Heart left ventricle (tissue), 13 donors: ENCODE measurements at regions not wholly inside any gene's neighbourhood (a gene's known extent, or its start where the extent isn't known, plus 50 kb on each side); places are given as distances from the start of the nearest gene placed in this dataset.

ENCODE experiments used
- POLR2A ChIP-seq, 2 donors: fragments of 450-650 bp; IDR thresholded peaks; one replicate each; pipeline ENCODE4 v1.6.1; 2017; ENCODE audit warnings: antibody characterized with exemption in 2 of 2, mild to moderate bottlenecking in 2 of 2, moderate library complexity in 2 of 2
- TF ChIP-seq, protein P1 (sequence below), 12 donors: fragments of 200-600 bp; sonication (generic) in 4 of 12; IDR thresholded peaks; one replicate each; pipeline versions ENCODE4 v1.5.0 to v1.8.0; 2018 to 2022; ENCODE audit warnings: antibody characterized with exemption in 12 of 12, mild to moderate bottlenecking in 5 of 12
- donor health status: ischemic (EF 13 %, LVEDD 7.1; RV severe dilation, severe dysfunction).
- donor health status: DM: no; HTN: yes; CAD: no.
- donor health status: DM: no; HTN: no; CAD: no.
- donor health status: ischemic (EF 25% LVEDD 6.9; RV normal size, moderate dysfunction).
- donor health status: ischemic (EF 25% LVEDD 5.7; RV mildly dilated, moderate dysfunction).
- donor health status: ischemic (EF 35%, LVEDD 5.7; RV mildly dilated, moderate dysfunction).
- donor health status: nonischemic (EF 11% LVEDD 7.7; RV severe dilation, severe dysfunction).
- donor health status: DM: yes; HTN: yes; CAD: no.
- donor health status: PGD.
- donor health status: ischemic (EF 29% LVEDD 5.4; RV normal size, mild dysfunction).
- donor health status: nonischemic (EF 23%, LVEDD 6.1; RV moderate dilation, normal function).

DNA sequence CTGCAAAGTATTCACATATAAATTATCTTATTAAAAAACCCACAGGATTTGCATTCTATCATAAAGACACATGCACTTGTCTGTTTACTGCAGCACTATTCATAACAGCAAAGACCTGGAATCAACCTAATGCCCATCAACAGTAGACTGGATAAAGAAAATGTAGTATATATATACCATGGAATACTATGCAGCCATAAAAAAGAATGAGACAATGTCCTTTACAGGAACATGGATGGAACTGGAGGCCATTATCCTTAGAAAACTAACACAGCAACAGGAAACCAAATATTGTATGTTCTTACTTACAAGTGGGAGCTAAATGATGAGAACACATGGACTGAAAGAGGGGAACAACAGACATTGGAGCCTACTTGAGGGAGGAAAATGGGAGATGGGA is 97.0 kb downstream of the FAM217A start:
- TF ChIP-seq, protein P1, sequence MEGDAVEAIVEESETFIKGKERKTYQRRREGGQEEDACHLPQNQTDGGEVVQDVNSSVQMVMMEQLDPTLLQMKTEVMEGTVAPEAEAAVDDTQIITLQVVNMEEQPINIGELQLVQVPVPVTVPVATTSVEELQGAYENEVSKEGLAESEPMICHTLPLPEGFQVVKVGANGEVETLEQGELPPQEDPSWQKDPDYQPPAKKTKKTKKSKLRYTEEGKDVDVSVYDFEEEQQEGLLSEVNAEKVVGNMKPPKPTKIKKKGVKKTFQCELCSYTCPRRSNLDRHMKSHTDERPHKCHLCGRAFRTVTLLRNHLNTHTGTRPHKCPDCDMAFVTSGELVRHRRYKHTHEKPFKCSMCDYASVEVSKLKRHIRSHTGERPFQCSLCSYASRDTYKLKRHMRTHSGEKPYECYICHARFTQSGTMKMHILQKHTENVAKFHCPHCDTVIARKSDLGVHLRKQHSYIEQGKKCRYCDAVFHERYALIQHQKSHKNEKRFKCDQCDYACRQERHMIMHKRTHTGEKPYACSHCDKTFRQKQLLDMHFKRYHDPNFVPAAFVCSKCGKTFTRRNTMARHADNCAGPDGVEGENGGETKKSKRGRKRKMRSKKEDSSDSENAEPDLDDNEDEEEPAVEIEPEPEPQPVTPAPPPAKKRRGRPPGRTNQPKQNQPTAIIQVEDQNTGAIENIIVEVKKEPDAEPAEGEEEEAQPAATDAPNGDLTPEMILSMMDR (IDR thresholded peaks at IDR 0.05) = no peak
- TF ChIP-seq POLR2A (IDR thresholded peaks at IDR 0.05) = no peak
